HepG2 (cell line): ENCODE measurements at regions not wholly inside any gene's neighbourhood (a gene's known extent, or its start where the extent isn't known, plus 50 kb on each side); places are given as distances from the start of the nearest gene placed in this dataset.

ENCODE experiments used
- AGO2 ChIP-seq: fragments of 200-400 bp; formaldehyde crosslinking; optimal IDR thresholded peaks from 2 replicates; pipeline ENCODE3; 2017; ENCODE audit warnings: mild to moderate bottlenecking, low read depth, low read length, moderate library complexity
- CAMTA2 ChIP-seq: sonication (generic); formaldehyde crosslinking; IDR thresholded peaks from 2 replicates; pipeline ENCODE4 v1.4.0; 2020; ENCODE audit warnings: mild to moderate bottlenecking, missing genetic modification reagents, borderline replicate concordance
- FOXA3 ChIP-seq: IDR thresholded peaks from 2 replicates; pipeline ENCODE4 v1.6.1; 2016; ENCODE audit warnings: missing genetic modification reagents, missing compliant biosample characterization
- HMG20B ChIP-seq: conservative IDR thresholded peaks from 2 replicates; pipeline ENCODE4 v1.6.1; 2016; ENCODE audit warnings: missing genetic modification reagents, missing compliant biosample characterization
- KMT2A ChIP-seq: sonication (generic); formaldehyde crosslinking; IDR thresholded peaks from 2 replicates; pipeline ENCODE4 v1.4.0; 2020; ENCODE audit warnings: missing genetic modification reagents
- MATR3 ChIP-seq: sonication (generic); formaldehyde crosslinking; IDR thresholded peaks from 2 replicates; pipeline ENCODE4 v1.4.0; 2020; ENCODE audit warnings: missing genetic modification reagents
- NR2F6 ChIP-seq, 2 experiments: IDR thresholded peaks; 2 replicates each; pipeline ENCODE4 v1.6.1; 2016; ENCODE audit warnings: antibody characterized with exemption in 1 of 2, mild to moderate bottlenecking in 1 of 2
- PBX3 ChIP-seq: sonication (generic); formaldehyde crosslinking; IDR thresholded peaks from 2 replicates; pipeline ENCODE4 v1.8.1; 2023; ENCODE audit warnings: missing genetic modification reagents, inconsistent platforms, borderline replicate concordance
- POLR2G ChIP-seq: fragments of 200-400 bp; formaldehyde crosslinking; IDR thresholded peaks from 2 replicates; pipeline ENCODE4 v1.6.1; 2018; ENCODE audit warnings: mild to moderate bottlenecking, low read depth, low read length, moderate library complexity
- SAFB2 ChIP-seq: sonication (generic); formaldehyde crosslinking; IDR thresholded peaks from 2 replicates; pipeline ENCODE4 v1.5.1; 2020; ENCODE audit warnings: missing genetic modification reagents, low read depth, mild to moderate bottlenecking, borderline replicate concordance
- SNAPC4 ChIP-seq: sonication (generic); formaldehyde crosslinking; IDR thresholded peaks from 2 replicates; pipeline ENCODE4 v1.4.0; 2020; ENCODE audit warnings: mild to moderate bottlenecking, missing genetic modification reagents
- SOX13 ChIP-seq, 3 experiments: fragments of 450-650 bp in 1 of 3; sonication (generic) in 1 of 3; formaldehyde crosslinking in 1 of 3; IDR thresholded peaks in 2 of 3; conservative IDR thresholded peaks in 1 of 3; 2 replicates each; pipeline versions ENCODE4 v1.5.0 to v1.6.1; 2016 to 2020; ENCODE audit warnings: antibody characterized with exemption in 1 of 3, mild to moderate bottlenecking in 1 of 3, missing compliant biosample characterization in 1 of 3, missing genetic modification reagents in 1 of 3, moderate library complexity in 1 of 3
- TAF1 ChIP-seq: sonication (generic); formaldehyde crosslinking; IDR thresholded peaks from 2 replicates; pipeline ENCODE4 v1.4.0; 2020; ENCODE audit warnings: missing genetic modification reagents
- ZNF232 ChIP-seq: sonication (generic); formaldehyde crosslinking; IDR thresholded peaks from 2 replicates; pipeline ENCODE4 v1.4.0; 2020; ENCODE audit warnings: missing genetic modification reagents, borderline replicate concordance
- ZNF691 ChIP-seq: sonication (generic); formaldehyde crosslinking; IDR thresholded peaks from 2 replicates; pipeline ENCODE4 v1.4.0; 2020; ENCODE audit warnings: missing genetic modification reagents, low read depth, mild to moderate bottlenecking, borderline replicate concordance
- TF ChIP-seq, protein P1 (sequence below): sonication (generic); formaldehyde crosslinking; IDR thresholded peaks from 2 replicates; pipeline ENCODE4 v1.8.0; 2022; ENCODE audit warnings: mild to moderate bottlenecking, missing genetic modification reagents
- TF ChIP-seq, protein P2 (sequence below): sonication (generic); formaldehyde crosslinking; IDR thresholded peaks from 2 replicates; pipeline ENCODE4 v1.5.1; 2020; ENCODE audit warnings: missing genetic modification reagents, mild to moderate bottlenecking, borderline replicate concordance
- TF ChIP-seq, protein P3 (sequence below), 2 experiments: fragments of 450-650 bp in 1 of 2; sonication (generic) in 1 of 2; formaldehyde crosslinking; IDR thresholded peaks; 2 replicates each; pipeline versions ENCODE4 v1.5.0 to v1.8.0; 2020 to 2022; ENCODE audit warnings: mild to moderate bottlenecking in 1 of 2, missing genetic modification reagents in 1 of 2

DNA sequence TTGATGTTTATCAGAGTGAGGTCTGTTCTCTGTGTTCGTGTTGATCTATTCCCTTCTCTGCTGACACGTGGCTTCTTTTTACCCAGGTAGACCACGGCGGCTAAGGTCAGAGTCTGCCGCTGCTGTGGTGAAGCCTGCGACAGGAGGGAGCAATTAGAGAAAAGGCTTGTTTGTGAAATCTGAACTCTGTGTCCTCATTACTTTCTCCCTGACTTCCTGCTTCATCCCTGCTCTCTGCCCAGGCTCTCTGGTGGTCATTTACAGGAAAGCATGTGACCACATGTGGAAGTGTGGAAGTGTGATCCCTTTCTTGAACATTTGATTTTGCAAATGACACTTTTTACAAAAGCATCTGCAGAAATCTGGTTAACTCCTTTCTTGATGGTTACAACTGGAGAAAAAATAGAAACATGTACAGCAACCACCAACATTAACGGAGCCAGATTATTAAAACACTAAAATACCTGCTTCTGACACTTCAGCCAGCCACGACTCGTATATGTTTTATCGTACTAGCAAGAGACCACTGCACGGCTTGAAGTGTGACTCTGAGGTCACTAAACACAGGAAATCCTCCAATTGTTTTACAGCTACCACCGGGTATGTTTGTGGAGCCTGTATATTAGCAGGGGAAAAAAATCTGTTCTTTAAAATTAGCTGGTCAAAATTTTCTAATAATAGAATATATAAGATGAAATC lies 388.6 kb upstream of the TMPO start (continued):
- TF ChIP-seq TAF1 (CRISPR knock-in tag) (no peak), SAFB2 (CRISPR knock-in tag) (no peak), PBX3 (no peak), HMG20B (CRISPR knock-in tag) (no peak), AGO2 (no peak), SNAPC4 (no peak), ZNF232 (CRISPR knock-in tag) (no peak), KMT2A (CRISPR knock-in tag) (no peak), SOX13 (IDR thresholded peaks at IDR 0.05) (no peak), SOX13 (CRISPR knock-in tag; conservative IDR thresholded peaks at IDR 0.05 in 1 of 2, IDR thresholded peaks at IDR 0.05 in 1 of 2) (no peak), POLR2G (no peak), ZNF691 (CRISPR knock-in tag) (no peak), FOXA3 (CRISPR knock-in tag) (no peak), NR2F6 (IDR thresholded peaks at IDR 0.05) (no peak), NR2F6 (CRISPR knock-in tag; IDR thresholded peaks at IDR 0.05) (no peak; the same call in 1 of the 2 replicates), MATR3 (CRISPR knock-in tag) (no peak), CAMTA2 (CRISPR knock-in tag) (no peak)
- TF ChIP-seq, protein P1, sequence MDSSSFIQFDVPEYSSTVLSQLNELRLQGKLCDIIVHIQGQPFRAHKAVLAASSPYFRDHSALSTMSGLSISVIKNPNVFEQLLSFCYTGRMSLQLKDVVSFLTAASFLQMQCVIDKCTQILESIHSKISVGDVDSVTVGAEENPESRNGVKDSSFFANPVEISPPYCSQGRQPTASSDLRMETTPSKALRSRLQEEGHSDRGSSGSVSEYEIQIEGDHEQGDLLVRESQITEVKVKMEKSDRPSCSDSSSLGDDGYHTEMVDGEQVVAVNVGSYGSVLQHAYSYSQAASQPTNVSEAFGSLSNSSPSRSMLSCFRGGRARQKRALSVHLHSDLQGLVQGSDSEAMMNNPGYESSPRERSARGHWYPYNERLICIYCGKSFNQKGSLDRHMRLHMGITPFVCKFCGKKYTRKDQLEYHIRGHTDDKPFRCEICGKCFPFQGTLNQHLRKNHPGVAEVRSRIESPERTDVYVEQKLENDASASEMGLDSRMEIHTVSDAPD (CRISPR knock-in tag): no peak
- TF ChIP-seq, protein P2, sequence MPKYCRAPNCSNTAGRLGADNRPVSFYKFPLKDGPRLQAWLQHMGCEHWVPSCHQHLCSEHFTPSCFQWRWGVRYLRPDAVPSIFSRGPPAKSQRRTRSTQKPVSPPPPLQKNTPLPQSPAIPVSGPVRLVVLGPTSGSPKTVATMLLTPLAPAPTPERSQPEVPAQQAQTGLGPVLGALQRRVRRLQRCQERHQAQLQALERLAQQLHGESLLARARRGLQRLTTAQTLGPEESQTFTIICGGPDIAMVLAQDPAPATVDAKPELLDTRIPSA (CRISPR knock-in tag): no peak
- TF ChIP-seq, protein P3, sequence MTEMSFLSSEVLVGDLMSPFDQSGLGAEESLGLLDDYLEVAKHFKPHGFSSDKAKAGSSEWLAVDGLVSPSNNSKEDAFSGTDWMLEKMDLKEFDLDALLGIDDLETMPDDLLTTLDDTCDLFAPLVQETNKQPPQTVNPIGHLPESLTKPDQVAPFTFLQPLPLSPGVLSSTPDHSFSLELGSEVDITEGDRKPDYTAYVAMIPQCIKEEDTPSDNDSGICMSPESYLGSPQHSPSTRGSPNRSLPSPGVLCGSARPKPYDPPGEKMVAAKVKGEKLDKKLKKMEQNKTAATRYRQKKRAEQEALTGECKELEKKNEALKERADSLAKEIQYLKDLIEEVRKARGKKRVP (CRISPR knock-in tag; IDR thresholded peaks at IDR 0.05): no peak
